Right ventricle myocardium inferior (tissue), 1 donor: ENCODE measurements at regions not wholly inside any gene's neighbourhood (a gene's known extent, or its start where the extent isn't known, plus 50 kb on each side); places are given as distances from the start of the nearest gene placed in this dataset.

Experiments
- ATAC-seq: fragments of 200-7000 bp; cut with Tn5 transposase; one replicate; pipeline ENCODE4 v1.9.1; 2020; ENCODE audit warnings: mild to moderate bottlenecking, moderate library complexity
- DNase-seq: peaks from one replicate; pipeline ENCODE4 v3.0.0; 2021; ENCODE audit errors: missing footprints
- intact Hi-C: fragments of 100-400 bp; cut with DNase I; formaldehyde crosslinking; loops from one replicate; pipeline ENCODE4 v1.11.0; 2022
- donor health status: DM: no; HTN: yes; CAD: no; lungs with severe emphysema.

DNA sequence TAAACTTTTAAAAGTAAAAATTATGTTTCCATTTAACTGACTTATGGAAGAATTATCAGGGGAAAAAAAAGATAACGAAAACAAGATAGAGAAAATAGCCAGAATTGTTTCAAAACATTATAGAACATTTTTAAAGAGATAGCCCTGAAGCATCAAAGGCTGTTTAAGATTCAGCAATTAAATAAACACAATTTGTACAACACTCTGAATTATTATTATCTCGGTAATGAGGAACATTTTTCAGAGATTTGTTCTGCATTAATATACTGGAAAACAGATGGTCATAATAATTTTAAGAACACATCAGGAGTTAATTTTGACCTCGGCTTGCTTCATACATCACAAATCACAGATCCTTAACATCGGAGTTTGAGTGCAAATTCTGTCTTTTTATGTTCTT is 643.8 kb downstream of the SORCS1 start:
- ATAC-seq (no peak), DNase-seq (no peak)
- intact Hi-C loops, result no loop called here

DNA sequence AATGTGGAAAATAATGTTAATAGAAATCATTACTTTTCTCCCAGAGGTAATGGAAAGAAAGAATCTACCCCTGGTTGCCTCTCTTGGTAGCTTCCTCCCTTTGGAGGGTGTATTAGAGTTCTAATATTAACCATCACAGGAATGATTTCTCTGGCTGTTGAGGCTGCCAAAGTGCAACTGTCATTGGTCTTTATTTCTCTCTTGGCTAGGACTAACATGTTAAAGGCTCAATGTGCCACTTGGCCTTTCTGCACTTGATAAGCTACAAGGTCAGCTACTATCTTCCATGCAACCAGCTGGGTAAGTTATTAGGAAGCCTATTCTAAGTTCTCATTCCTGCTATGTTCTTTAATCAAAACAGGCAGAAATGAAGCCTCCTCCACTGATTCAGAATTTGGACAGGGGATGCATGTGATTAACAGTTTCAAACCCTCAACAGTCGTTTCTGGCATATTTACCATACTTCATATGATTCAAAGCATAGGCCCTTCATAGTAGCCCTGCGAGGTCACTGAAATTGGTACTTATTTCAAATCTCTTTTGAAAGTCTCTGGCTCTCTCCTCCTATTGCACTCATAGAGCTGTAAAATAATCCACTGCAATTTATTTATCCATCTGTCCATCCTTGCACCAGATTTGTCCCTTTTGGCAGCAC is 645.0 kb downstream of the SORCS1 start:
- DNase-seq (no peak), ATAC-seq (peak; percentile 72)
- intact Hi-C loops, result no loop called here

DNA sequence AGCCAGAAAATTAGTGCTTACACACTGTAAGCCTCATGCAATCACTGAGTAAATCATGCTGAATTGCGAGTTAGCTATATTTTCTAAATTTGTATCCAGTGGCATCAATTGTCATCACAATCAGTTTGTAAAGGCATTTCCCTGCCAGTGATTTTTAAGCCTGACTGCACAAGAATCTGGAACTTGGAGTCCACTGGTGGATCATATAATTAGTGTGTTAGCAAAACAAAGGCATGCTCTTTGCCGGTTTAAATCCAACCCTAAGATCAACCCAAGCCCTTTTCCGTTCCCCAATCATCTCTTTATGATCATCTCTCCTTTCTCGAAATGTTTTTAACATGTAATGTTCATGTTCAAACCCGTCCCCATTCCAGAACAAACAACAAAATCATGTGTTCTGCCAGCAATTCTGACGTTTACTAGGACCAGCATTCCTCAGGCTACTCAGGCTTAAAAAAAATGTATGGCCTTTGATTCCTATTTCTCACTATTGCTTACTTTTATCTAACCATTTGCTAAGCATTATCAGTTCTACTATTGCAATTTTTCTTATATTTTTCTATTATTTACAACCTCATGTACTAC is 649.2 kb downstream of the SORCS1 start:
- ATAC-seq (no peak), DNase-seq (no peak)
- intact Hi-C loops, result no loop called here

DNA sequence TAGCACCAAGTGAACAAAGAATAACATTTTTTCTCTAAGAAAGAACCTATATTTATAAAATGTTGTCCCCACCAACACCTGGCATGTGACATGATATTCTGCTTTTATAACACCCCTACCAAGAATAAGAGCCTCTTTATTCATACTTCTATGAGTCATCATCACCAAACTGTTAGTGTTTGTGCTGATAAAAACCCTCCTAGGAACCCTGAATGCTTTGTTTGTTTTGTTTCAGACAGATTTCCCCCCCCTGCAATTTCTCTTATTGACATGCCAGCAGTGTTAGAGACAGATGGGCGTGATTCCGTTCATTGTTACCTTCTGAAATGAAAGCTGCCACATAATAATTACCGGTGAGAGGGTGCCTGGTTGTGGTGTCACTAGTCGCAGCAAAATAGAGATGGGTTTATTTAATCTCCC is 651.1 kb downstream of the SORCS1 start:
- DNase-seq (no peak), ATAC-seq (no peak)
- intact Hi-C loops, result no loop called here

GRCh38 chr10:106511917-106512316 is 652.6 kb downstream of the SORCS1 start:
- no peak for DNase-seq
- ATAC-seq, result no peak
- intact Hi-C loops, result no loop called here

DNA sequence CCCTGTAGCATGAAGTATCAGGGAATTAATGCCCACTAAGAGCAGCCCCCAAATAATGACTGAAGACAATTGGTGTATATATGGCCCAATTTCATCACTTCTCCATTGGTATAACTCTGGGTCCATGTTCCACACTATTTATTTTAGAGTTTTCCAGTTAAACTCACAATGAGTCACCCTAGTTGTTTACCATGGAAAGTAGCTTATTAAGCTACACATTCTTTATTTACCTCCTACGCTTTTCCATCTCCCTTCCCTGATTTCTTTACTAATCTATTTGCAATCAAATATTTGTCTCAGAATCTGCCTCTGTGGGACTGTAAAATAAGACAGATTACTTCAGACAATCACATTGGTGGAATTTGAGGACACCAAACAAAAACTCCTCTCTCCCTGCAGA is 655.6 kb downstream of the SORCS1 start:
- DNase-seq (no peak), ATAC-seq (no peak)
- intact Hi-C loops, result no loop called here

GRCh38 chr10:106506526-106507283 is 657.8 kb downstream of the SORCS1 start:
- ATAC-seq, result no peak
- intact Hi-C loops, result no loop called here

DNA sequence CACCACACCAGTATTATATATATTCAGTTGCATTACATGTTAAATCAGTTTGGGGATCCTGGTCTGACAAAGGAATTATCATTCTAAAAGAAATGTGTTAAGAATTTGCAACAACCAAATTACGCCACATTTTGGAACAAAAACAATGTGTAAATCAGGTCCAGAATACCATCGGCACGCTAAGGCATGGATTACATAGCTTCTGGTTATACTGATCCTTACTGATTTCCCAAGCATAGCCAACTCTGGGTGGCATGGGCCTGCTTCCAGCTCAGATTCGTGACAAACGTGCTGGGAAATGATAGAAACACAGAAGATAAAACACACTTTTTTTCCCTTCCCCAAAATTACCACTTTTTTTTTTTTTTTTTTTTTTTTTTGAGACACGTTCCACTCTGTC is 660.0 kb downstream of the SORCS1 start:
- DNase-seq (no peak), ATAC-seq (no peak)
- intact Hi-C loops, result no loop called here

More at GRCh38 chr10:106506526-106507283, 657.8 kb downstream of the SORCS1 start:
- no peak for DNase-seq

GRCh38 chr10:106502641-106503040 is 661.9 kb downstream of the SORCS1 start:
- DNase-seq (no peak), ATAC-seq (no peak)
- intact Hi-C loops, result no loop called here

DNA sequence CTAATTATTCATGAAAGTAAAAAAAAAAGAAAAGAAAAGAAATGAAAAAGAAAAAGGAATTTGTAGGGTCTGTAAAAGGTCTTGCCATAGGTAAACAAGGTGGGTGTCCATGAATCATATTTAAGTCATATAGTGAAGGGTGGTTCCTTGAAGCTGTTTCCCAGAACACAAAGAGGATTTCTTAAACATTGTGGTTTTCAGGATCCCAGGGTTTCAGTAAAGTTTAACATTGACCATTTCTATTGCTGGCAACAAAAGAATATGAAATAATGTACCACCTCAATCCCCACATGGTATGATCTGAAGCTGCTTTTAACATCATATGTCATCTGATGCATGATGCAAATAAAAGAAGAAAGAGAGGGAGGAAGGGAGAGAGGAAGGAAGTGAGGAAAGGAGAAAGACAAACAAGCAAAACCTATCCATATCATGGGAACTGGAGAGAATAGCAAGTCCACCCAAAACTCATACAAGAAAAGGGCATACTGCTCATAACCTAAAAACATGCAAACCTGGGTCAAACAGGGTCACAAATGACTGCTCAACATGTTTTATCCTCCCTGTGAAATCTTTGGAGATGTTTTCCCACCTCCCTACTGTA is 663.5 kb downstream of the SORCS1 start:
- intact Hi-C loops, result no loop called here
- no peak for DNase-seq
- ATAC-seq, result no peak

- intact Hi-C loops, result no loop called here
Measured at GRCh38 chr10:106500041-106500924, 664.2 kb downstream of the SORCS1 start.

GRCh38 chr10:106499448-106499847 is 665.1 kb downstream of the SORCS1 start:
- no peak for ATAC-seq
- intact Hi-C loops, result no loop called here

More at GRCh38 chr10:106500041-106500924, 664.2 kb downstream of the SORCS1 start:
- ATAC-seq (no peak), DNase-seq (no peak)

GRCh38 chr10:106498675-106499074 is 665.8 kb downstream of the SORCS1 start:
- ATAC-seq (no peak), DNase-seq (no peak)
- intact Hi-C loops, result no loop called here

More at GRCh38 chr10:106499448-106499847, 665.1 kb downstream of the SORCS1 start:
- DNase-seq, result no peak

DNA sequence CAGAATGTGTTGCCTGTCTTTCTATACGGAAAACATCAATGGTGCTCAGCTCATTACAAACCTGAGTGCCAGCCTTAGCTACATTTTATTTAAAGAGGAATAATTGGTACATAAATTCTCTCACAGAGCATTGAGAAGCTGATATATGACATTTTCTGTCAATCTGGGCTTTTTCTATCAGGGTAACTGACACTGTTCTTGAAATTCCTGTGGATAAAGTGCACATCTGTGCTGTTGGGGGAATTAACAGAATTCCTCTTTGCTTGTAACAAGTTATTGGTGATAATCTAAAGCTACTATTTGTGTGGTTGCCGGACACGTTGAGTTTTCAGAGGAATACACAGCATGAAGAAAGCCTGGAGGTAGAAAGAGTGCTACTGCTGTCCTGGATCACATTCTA is 668.6 kb downstream of the SORCS1 start:
- ATAC-seq (no peak), DNase-seq (no peak)
- intact Hi-C loops, result no loop called here

DNA sequence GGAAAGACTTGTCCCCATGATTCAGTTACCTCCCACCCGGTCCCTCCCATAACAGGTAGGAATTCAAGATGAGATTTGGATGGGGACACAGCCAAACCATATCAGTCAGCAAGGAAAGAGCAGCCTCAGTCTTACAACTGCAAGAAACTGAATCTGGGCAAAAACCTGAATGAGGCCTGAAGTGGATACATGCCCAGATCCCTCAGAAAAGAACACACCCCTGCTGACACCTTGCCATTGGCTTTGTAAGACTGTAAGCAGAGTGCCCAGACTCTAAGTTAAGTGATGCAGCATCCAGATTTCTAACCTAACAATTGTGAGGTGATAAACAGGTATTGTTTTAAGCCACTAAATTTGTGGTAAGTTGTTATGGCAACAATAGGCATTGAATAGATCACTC is 670.8 kb downstream of the SORCS1 start:
- intact Hi-C loops, result no loop called here
- DNase-seq (no peak), ATAC-seq (no peak)

DNA sequence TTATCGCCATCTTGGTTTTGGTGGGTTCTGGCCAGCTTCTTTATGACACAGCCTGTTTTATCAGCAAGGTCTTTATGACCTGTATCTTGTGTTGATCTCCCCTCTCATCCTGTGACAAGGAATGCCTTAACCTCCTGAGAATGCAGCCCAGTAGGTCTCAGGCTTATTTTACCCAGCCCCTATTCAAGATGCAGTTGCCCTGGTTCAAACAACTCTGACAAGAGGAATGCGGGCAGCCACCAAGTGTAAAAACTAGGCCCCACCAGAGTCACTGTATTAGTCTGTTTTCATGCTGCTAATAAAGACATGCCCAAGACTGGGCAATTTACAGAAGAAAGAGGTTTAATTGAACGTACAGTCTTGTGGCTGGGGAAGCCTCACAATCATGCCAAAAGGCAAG is 671.3 kb downstream of the SORCS1 start:
- ATAC-seq, result no peak
- no peak for DNase-seq
- intact Hi-C loops, result no loop called here

GRCh38 chr10:106487726-106488125 is 676.8 kb downstream of the SORCS1 start:
- intact Hi-C loops, result no loop called here
- no peak for DNase-seq
- ATAC-seq, result no peak

DNA sequence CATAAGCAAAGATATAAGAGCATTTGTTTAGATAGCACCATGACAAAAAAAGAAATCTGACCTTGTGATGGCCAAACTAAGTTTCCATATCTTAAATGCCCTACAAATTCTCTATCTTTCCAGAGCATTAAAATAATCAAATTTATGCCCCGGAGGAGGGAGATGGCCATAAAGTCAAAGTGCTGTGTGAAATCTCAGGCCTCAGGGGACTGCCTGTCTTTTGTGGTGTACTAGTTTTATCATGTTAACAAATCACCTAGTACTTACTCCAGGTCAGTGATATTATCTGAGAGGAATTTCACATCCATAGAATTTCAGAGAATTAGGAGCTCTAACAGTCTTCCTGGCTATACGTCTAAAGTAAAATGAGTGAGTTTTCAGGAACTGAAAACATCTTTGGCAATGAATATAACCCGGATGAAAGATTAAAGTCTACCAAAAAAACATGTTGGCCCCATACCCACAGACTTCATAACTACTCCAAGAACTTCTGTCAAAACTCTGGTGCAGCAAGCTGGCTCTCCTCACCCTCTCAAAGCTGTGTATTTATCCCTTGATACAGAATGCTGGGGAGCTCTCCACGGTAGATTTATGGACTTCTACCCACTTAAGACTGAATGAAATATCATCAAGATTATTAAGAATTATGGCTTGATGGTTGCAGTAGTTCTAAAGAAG is 682.8 kb downstream of the SORCS1 start:
- ATAC-seq (no peak), DNase-seq (no peak)
- intact Hi-C loops, result no loop called here
